HG03460 (cell line): ENCODE measurements at regions not wholly inside any gene's neighbourhood (a gene's known extent, or its start where the extent isn't known, plus 50 kb on each side); places are given as distances from the start of the nearest gene placed in this dataset.
"Not testable (repeated sequence)": the region's sequence is repeated elsewhere in the genome, so short reads cannot be mapped to it uniquely, and the experiment has no call there.

Source experiments
- ATAC-seq: cut with Tn5 transposase; IDR thresholded peaks from one replicate; pipeline ENCODE4 v1.9.1; 2021; ENCODE audit not compliant: unreplicated experiment

DNA sequence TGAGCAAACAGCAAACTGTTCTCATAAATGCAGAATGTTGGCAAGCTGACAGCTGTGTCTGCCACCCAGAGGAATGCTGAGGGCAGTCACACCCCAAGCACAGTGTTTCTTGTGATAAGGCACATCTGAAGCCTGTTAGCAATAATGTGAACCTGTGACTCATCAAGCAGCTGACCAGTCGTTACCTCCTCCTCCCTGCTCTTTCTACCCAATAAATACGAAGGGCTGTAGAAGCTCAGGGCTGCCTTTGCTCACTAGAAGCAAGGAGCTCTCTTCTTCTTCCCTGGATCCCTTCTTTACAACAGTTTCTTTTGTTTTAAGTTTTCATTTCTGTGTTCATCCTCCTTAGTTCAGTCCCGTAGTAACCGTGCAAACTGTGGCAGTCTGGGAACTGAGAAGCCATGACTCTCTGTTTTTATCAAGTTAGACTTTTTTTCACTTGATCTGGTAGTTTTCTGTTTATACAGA is 160.3 kb upstream of the ZNF184 start:
- ATAC-seq = not testable (repeated sequence)

DNA sequence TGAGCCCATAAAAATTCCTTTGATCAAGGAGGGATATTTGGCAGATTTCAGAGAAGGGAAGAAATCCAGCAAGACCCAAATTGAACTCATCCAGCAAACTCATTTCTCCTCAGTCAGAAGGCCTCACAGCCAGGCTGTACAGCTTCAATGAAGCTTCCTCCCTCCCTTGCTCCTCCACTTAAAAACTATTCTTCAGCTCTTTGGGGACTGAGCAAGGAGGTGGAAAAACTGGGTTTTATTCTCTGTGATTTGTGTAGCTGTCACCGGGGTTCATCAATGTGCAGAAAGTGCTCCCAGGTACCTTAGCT is 158.7 kb upstream of the ZNF184 start:
- ATAC-seq = no peak

DNA sequence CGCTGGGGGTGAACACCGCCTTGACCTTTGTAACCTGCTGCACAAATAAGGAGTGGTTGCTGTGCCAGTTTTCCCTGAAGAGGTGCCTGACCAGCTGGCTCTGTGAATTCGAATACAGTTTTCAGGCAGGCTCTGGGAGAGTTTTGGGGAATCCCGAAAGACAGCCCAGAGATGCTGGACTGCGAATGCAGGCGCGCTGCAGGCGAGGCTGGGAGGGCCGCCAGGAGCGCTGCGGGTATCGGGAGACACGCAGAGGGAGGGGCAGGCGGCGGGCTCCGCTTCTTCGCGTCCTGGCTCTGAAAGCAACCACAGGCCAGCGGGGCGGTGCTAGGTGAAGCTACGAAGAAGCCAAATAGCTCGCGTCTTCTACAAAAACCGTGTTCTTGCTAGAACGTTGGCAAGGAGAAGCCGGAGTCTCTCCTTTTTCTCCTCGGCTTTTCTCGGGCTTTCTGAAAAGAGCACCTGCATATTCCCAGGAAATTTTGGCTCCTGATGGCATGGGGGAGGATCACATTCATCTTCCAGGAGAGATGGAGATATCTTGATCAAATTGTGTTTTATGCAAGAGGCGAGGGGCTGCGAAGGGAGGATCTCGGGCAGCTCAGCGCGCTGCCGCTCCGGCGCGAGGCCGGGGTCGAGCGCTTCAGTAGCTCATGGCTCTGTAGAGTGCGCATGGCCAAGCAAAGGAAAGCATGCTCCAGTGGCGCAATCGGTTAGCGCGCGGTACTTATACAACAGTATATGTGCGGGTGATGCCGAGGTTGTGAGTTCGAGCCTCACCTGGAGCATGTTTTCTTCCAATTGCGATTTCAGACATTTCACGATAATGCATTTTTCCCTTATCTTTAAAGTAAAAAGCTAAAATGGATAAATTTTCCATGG is 158.1 kb upstream of the ZNF184 start:
- ATAC-seq = no peak

DNA sequence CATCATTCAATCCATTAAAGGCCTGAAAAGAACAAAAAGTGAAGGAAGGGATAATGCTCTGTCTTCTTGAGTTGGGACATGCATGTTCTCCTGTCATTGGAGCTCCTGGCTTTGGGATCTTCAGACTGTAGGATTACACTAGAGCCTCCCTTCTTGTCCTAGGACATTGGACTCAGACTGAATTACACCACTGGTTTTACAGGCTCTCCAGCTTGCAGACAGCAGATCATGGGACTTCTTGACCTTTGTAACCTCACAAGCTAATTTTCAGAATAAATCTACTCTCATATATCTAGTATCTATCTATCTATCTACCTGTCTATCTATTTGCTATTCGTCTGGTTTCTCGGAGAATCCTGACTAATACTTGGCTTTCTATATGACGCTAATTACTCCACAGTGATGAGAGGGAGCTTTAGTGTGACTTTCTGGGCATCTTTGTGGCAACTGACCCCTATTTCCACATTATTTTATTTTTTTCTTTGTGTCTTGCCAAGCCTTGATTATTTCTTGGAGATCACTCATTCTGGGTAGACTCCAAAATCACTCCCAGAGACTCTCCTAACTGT is 151.9 kb upstream of the ZNF184 start:
- ATAC-seq = no peak

DNA sequence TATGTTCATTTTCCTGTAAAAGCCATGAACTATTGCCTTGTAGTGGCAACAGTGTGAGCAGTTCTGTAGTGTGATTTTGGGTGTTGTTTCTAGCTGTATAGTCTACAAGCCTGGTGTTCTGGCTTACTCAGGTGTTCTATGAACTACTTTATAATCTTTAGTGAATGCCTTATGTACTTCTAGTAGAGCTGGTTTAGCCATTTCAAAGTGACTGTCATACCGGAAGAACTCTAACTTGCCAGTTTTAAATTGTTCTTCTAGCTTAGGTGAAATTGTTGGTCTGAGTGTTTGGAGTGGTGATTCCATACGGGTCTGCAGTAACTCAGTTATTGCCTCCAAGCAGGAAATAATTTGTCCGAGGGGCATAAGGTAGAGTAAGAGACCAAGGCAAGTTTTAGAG is 150.2 kb upstream of the ZNF184 start:
- no peak for ATAC-seq

DNA sequence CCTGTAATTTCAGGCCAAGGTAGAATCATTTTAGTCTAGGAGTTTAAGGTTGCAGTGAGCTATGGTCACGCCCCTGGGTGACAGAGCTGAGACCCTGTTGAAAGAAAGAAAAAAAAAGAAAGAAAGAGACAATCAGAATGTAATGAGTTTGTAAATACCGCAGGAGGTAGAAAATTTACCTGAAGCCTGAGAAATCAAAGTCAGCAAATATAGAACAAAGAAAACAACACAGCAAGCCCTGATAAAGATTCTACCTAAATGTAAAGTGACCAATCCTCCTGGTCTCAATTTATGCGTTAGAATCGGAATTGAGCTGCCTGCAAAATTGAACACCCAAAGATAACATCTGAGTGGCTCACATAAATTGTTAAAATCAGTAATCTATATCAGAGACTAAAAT is 146.5 kb upstream of the ZNF184 start:
- no peak for ATAC-seq

DNA sequence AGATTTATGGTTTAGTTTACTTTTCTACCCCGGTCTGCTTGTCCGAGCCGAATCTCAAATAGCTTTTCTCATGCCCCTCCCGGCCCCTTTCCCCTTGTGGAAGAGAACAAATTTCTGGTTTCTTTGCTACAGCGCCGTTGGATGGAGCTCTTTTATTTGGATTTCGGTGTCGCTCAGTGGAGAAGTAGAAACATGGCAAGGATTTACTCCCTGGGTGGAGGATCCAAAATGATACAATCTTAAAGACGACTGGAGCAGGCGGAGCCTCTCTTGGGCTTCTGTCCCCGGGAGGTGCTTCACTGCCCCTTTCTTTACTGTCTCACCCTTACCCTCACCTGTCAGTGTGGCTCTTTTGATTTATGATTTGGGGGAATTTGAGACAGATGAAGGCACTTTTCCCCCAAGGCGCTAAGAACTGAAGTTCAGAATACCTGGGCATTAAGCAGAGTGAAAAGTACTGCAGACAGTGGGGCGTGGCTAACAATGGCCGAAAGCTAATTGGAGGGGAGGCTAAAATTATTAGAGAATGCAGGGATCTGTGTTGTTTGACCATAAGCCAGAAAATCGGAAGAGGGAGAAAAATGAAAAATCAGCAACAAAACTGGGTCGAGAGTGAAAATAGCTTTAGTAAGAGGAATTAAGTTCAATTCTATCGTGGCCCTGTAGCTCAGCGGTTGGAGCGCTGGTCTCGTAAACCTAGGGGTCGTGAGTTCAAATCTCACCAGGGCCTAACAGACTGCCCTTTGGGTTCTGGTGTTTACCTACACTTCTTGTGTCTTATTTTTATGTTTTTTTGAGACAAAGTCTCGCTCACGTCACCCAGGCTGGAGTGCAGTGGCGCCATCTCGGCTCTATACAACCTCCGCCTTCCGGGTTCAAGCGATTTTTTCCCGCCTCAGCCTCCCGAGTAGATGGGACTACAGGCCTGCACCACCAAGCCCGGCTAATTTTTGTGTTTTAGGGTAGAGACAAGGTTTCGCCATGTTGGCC is 145.1 kb upstream of the ZNF184 start:
- no peak for ATAC-seq

DNA sequence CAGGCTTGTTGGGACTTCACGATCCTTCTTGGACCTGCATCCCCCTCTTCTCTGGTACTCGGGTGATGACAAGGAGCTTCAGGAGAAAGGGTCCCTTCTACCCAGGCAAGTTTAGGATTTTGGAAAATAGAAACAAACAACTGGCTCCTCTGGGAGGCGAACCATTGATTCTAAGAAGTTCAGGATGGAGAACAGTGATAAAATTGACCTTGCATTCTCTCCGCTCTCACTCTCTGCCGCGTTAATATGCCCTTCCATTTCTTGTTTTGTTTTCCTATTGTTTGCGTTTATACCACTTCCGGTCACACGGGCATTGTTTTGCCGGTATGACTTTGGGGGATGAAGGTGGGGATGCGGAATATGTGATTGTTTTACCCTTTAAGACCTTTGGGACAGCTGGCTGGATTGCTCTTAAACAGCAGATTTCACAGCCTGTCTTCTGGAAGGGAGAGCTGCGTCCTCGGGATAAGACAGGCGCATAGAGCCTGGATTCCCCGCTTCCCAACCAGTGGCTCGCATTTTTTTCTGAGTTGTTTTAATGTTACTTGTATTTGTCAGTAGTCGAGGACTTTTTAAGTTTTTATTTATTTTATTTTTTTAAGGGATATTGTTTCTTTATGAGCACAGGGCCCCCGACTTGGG is 144.3 kb upstream of the ZNF184 start:
- ATAC-seq = no peak

DNA sequence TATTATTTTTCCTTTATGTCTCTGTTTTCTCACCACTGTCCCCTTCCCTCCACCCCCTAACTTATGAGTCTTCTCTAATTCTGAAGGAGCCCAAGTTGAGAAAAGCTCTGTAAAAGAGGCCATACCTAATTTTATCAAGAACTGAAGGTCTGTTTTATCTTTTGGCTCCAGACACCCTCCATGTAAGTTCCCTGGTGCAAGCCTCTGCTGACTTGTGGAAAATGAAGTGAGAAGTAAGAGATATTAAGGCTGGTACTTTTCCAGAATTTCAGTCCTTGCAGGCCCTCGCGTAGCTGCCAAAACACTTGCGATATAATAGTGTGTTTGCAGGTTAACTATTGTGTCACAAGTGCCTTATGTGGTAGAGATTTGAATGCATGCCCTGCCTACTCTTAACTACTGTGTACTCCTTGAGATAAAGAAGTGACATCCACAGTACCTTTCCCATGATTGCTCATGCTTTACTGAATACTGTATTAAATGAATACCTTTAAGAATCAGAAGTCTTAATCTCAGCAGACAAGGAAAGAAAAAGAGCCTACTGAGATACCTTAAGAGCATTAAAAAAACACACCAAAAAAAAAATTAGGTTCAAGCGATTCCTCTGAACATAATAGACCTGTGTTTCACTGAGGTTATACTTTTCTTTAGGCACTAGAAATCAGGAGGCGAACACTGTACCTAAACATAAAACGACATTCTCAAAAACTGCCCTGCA is 143.6 kb upstream of the ZNF184 start:
- ATAC-seq = no peak

DNA sequence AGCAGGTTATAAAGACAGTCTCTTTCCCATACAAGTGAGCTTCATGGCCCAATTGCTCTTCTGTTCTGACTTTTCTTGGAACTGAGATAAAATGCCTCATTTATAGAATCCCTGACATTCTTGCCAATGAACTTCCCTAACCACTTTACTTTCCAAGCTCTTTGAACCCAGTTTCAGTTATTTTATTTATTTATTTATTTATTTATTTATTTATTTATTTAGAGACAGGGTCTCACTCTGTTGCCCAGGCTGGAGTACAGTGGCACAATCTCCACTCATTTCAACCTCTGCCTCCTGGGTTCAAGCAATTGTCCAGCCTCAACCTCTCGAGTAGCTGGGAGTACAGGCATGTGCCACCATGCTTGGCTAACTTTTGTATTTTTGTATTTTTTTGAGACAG is 138.5 kb upstream of the ZNF184 start:
- ATAC-seq = no peak

DNA sequence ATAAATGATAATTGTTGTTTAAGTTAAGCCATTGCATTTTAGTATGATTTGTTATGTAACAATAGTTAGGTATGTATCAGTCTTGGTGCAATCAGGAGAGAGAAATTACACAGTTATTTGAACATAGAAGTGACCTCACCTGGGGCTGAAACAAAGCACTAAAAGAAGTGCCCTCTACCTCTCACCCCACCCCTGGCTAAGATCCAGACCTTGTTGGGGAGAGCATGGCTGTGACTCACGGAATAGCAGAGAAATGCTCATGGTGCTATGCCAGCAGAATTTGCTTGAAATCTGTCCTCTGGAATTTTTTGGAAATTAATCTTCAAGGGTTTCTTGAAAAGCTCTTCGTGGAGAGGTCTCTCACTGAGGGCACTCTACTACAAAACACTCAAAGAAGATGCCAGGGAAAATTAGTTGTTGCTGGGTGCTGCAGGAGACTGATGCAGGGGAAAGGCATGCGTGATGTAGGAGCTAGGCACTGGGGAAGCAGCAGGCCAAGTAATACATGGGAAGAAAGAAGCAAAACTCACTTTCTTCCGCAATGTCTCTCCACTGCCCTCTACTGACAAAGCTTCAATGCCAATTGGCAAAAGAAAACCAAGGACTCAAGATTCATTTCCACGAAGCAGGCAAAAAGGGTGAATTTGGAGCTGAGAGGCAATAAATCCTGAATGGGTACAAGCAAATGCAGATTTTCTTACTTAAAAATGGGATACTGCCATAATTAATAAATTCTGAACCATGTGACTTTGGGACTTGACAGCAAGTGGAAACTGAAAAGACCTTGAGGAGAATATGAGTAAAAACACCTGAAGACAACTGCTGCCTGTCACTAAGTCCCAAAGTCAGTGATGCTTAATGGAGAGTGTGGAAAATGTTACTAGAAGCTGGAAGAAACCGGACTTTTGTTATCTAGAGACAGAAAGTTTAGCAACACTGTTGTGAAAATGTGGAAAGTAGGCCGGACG is 136.3 kb upstream of the ZNF184 start:
- no peak for ATAC-seq

DNA sequence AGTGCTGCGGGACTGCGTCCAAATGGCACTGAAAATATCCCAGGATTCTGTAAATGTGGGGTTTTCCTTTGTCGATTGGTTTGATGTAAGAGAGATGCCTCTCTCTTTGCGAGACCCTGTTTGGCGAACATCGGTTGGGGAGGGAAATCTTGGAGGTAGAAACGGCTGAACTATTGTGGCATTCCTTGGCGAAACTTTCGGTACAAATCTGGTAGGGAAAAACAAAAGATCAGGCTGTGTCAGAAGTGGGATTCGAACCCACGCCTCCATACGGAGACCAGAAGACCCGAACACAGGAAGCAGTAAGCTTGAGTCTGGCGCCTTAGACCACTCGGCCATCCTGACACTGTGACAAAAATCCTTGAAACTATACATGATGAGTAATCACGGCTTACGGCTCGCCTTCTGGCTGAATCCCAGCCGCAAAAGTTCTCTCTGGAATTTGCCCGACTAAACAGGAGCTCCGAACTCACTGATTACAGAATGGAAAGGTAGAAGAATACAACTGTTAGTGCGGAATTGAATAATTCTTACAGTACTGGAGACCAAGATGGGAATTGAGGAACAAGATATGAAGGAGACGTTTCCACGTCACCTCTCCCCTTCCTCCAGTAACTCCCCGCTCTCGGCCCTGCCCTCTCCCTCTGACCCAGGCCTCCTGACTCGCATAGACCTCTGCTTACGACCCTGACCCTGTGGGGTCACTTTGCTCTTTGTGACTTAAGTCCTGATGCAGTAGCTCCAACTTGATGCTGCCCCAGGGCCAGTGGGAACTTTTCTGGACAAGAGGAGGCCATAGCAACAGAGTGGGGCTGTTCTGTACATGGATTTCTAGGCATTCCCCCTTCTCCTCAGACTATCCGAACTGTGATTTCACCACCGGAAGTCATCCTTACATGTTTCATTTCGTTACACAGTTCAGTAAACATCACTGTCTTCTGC is 132.8 kb upstream of the ZNF184 start:
- no peak for ATAC-seq

DNA sequence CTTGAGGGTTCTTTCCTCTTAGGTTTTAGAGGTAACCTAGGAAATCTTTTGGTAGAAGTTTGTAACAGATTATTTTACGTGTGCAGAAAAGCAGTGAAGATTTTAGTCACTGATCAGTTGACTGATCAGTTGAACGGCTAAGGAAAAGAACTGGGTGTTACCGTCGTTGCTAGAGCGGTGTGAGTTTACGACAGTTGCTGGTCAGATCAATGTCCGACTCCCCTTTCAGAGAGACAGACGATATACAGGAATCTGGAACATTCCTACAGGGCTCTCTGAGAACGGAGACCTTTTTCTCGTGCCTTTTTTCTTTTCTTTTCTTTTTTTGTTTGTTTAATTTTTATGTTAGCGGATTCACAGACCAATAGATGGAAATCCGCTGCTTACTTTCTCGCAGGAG is 132.1 kb upstream of the ZNF184 start:
- no peak for ATAC-seq

DNA sequence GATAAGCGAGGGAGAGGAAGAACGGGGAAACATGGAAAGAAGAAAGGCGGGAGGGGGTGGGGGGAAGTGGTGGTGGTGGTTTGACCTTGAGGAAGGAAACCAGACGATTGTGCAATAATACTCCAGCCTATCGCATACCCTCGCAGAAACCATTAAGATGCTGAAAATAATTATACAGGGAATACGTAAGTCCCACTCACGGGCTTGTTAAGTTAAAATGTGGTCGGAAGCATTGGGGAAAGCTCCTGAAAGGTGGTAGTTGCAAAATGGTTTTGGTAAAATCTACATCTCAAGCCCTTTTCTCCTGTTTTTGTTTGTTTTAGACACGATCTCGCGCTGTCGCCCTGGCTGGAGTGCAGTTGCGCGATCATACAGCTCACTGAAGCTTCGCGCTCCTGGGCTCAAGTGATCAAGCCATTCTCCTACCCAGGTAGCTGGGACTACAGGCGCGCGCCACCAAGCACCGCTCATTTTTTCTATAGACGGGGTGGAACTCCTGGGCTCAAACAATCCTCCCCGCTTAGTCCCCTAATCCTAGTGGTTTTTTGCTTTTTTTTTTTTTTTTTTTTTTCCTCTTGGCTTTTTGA is 128.9 kb upstream of the ZNF184 start:
- ATAC-seq = no peak

DNA sequence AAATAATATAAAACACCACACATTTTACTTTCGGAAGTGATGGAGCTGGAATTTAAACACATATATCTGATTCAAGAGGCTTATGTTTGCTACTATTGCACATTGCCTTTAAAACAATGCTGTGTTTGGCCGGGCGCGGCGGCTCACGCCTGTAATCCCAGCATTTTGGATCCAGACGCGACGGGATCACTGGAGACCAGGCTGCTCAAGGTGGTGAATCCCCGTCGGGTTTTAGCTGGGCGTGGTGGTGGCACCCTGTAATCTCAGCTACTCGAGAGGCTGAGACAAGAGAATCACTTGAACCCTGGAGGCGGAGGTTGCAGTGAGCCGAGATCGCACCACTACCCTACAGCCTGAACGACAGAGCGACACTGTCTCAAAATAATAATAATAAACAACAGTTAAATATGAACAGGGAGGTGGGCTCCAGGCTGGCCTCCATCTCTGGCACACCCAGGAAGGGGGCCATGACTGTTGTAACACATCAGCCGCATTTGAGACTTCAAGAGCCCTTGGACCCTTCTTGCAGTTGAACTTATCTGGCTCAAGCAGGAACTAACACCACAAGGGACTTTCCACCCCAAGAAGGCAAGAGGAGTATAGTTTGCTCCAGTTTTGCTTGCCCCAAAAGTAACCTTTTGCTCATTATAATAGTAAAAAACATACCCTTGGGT is 127.1 kb upstream of the ZNF184 start:
- no peak for ATAC-seq

DNA sequence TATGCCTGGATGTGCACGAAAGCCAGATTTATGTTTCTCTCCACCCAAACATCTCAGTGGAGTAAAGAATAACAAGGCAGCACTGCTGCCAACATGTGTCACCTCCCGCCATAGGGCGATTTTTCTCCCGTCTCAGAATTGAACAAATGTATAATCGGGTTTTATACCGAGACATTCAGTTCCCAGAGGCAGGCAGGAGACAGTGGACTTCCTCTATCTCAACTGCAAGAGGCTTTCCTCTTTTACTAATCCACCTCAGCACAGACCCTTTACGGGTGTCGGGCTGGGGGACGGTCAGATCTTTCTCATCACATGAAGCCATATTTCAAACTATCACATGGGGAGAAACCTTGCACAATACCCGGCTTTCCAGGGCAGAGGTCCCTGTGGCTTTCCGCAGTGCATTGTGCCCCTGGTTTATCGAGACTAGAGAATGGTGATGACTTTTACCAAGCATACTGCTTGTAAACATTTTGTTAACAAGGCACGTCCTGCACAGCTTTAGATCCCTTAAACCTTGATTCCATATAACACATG is 124.2 kb upstream of the ZNF184 start:
- not testable (repeated sequence) for ATAC-seq

DNA sequence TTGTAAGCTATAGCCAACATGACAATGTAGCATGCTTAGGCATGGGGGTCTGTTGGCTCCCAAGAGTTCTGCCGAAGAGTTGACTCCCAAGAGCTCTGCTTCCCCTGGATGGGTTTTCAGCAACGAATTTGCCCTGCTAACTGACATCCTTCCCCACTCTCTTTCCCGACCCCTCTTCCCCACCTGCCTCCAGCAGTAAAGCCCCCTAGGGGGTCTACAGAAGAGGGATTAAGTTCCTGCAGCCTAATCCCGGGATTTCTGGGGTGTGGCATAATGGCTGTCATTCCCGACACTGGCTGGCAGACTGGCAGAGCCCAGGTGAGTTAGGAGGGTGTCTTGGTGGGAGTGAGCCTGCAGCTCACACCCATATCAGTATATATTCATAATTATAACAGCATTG is 121.0 kb upstream of the ZNF184 start:
- no peak for ATAC-seq
